HG02970 (cell line): ENCODE measurements at regions not wholly inside any gene's neighbourhood (a gene's known extent, or its start where the extent isn't known, plus 50 kb on each side); places are given as distances from the start of the nearest gene placed in this dataset.
"Not testable (repeated sequence)": the region's sequence is repeated elsewhere in the genome, so short reads cannot be mapped to it uniquely, and the experiment has no call there.

ENCODE experiments used
- ATAC-seq: cut with Tn5 transposase; IDR thresholded peaks from one replicate; pipeline ENCODE4 v1.9.1; 2021; ENCODE audit warnings: mild to moderate bottlenecking, moderate library complexity, moderate number of reproducible peaks; ENCODE audit not compliant: unreplicated experiment, low FRiP score

GRCh38 chr1:95509989-95510388, 276.0 kb downstream of the RWDD3 start:
- no peak for ATAC-seq

- no peak for ATAC-seq
Measured at GRCh38 chr1:95512925-95513324, 278.9 kb downstream of the RWDD3 start.

- ATAC-seq = no peak
Measured at GRCh38 chr1:95517506-95517905, 283.5 kb downstream of the RWDD3 start.

- ATAC-seq = no peak
Measured at GRCh38 chr1:95518310-95518709, 284.3 kb downstream of the RWDD3 start.

GRCh38 chr1:95520390-95520789, 286.4 kb downstream of the RWDD3 start:
- ATAC-seq = no peak

- ATAC-seq = no peak
Measured at GRCh38 chr1:95532335-95532734, 298.3 kb downstream of the RWDD3 start.

- ATAC-seq = no peak
Measured at GRCh38 chr1:95534985-95535384, 301.0 kb downstream of the RWDD3 start.

- no peak for ATAC-seq
Measured at GRCh38 chr1:95535614-95536013, 301.6 kb downstream of the RWDD3 start.

GRCh38 chr1:95536501-95536900, 302.5 kb downstream of the RWDD3 start:
- no peak for ATAC-seq

- no peak for ATAC-seq
Measured at GRCh38 chr1:95537176-95537575, 303.2 kb downstream of the RWDD3 start.

GRCh38 chr1:95538242-95538641, 304.2 kb downstream of the RWDD3 start:
- not testable (repeated sequence) for ATAC-seq

- ATAC-seq = no peak
Measured at GRCh38 chr1:95542936-95543335, 308.9 kb downstream of the RWDD3 start.

- no peak for ATAC-seq
Measured at GRCh38 chr1:95547005-95547404, 313.0 kb downstream of the RWDD3 start.

GRCh38 chr1:95548211-95548610, 314.2 kb downstream of the RWDD3 start:
- no peak for ATAC-seq

GRCh38 chr1:95551201-95551600, 317.2 kb downstream of the RWDD3 start:
- no peak for ATAC-seq

- no peak for ATAC-seq
Measured at GRCh38 chr1:95553595-95553994, 319.6 kb downstream of the RWDD3 start.

- ATAC-seq = no peak
Measured at GRCh38 chr1:95554408-95554807, 320.4 kb downstream of the RWDD3 start.

- ATAC-seq = no peak
Measured at GRCh38 chr1:95558791-95559190, 324.8 kb downstream of the RWDD3 start.

- ATAC-seq = no peak
Measured at GRCh38 chr1:95561346-95561745, 327.3 kb downstream of the RWDD3 start.

GRCh38 chr1:95562230-95562629, 328.2 kb downstream of the RWDD3 start:
- no peak for ATAC-seq

- no peak for ATAC-seq
Measured at GRCh38 chr1:95572002-95572401, 338.0 kb downstream of the RWDD3 start.

- no peak for ATAC-seq
Measured at GRCh38 chr1:95572962-95573361, 339.0 kb downstream of the RWDD3 start.

GRCh38 chr1:95575291-95575690, 341.3 kb downstream of the RWDD3 start:
- ATAC-seq = no peak
